Breast epithelium (tissue), 4 donors: ENCODE measurements at regions not wholly inside any gene's neighbourhood (a gene's known extent, or its start where the extent isn't known, plus 50 kb on each side); places are given as distances from the start of the nearest gene placed in this dataset.

Source experiments
- DNase-seq, 2 donors: peaks; one replicate each; pipeline ENCODE4 v3.0.0-alpha.2; 2019; ENCODE audit warnings: low spot score in 2 of 2
- H3K27ac ChIP-seq, 2 donors: fragments of 200-600 bp; sonication (generic) in 1 of 2; one replicate each; pipeline ENCODE4 v1.5.1; 2016 to 2019; ENCODE audit warnings: mild to moderate bottlenecking in 1 of 2
- H3K27me3 ChIP-seq, 2 donors: fragments of 200-600 bp; sonication (generic) in 1 of 2; one replicate each; pipeline versions ENCODE4 v1.5.1 to v1.6.0; 2017 to 2019; ENCODE audit warnings: control low read depth in 1 of 2, mild to moderate bottlenecking in 1 of 2
- H3K36me3 ChIP-seq: fragments of 200-600 bp; one replicate; pipeline ENCODE4 v1.5.1; 2019
- H3K4me1 ChIP-seq, 2 donors: fragments of 200-600 bp; sonication (generic); one replicate each; pipeline ENCODE4 v1.5.1; 2016 to 2019; ENCODE audit warnings: control low read depth in 1 of 2
- H3K4me3 ChIP-seq, 3 donors: fragments of 200-600 bp; sonication (generic); 1 replicate in 2 of 3; 2 replicates in 1 of 3; pipeline ENCODE4 v1.5.1; 2016 to 2019; ENCODE audit warnings: mild to moderate bottlenecking in 3 of 3, moderate library complexity in 2 of 3
- H3K9me3 ChIP-seq, 2 donors: fragments of 200-600 bp; sonication (generic) in 1 of 2; one replicate each; pipeline ENCODE4 v1.5.1; 2016 to 2019; ENCODE audit warnings: control low read depth in 1 of 2
- POLR2A ChIP-seq: fragments of 450-650 bp; IDR thresholded peaks from one replicate; pipeline ENCODE4 v1.6.1; 2016; ENCODE audit warnings: antibody characterized with exemption, mild to moderate bottlenecking, moderate library complexity
- POLR2AphosphoS5 ChIP-seq, 3 donors: sonication (generic); formaldehyde crosslinking; IDR thresholded peaks; one replicate each; pipeline ENCODE4 v1.6.1; 2017; ENCODE audit warnings: antibody characterized with exemption in 3 of 3
- intact Hi-C: fragments of 100-400 bp; cut with DNase I; formaldehyde crosslinking; loops from one replicate; pipeline ENCODE4 v1.15.1; 2023; ENCODE audit warnings: low total_unique reads
- TF ChIP-seq, protein P1 (sequence below), 3 donors: fragments of 450-650 bp; IDR thresholded peaks; one replicate each; pipeline ENCODE4 v1.5.1; 2016 to 2017; ENCODE audit warnings: antibody characterized with exemption in 3 of 3, mild to moderate bottlenecking in 3 of 3, moderate library complexity in 3 of 3

DNA sequence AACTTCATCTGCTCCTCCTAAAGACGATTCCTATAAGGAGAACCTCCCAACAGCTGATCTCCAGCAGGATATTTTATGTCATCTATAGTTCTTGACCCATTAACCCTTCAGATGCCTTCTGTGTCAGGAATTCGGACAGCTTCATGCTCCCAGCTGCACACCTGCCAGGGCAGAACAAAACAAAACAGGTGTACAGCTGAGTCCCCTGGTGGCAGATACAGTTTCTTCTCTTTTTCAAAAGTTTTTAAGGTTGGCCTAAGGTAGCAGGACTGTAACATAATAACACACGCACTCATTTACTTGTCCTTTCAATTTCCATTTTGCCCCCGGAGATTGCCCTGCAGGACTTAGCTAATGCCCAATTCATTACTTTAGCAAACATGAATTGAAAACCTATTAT, 218.3 kb downstream of the S1PR1 start:
- TF ChIP-seq POLR2A (no peak), POLR2AphosphoS5 (IDR thresholded peaks at IDR 0.05) (no peak)
- TF ChIP-seq, protein P1, sequence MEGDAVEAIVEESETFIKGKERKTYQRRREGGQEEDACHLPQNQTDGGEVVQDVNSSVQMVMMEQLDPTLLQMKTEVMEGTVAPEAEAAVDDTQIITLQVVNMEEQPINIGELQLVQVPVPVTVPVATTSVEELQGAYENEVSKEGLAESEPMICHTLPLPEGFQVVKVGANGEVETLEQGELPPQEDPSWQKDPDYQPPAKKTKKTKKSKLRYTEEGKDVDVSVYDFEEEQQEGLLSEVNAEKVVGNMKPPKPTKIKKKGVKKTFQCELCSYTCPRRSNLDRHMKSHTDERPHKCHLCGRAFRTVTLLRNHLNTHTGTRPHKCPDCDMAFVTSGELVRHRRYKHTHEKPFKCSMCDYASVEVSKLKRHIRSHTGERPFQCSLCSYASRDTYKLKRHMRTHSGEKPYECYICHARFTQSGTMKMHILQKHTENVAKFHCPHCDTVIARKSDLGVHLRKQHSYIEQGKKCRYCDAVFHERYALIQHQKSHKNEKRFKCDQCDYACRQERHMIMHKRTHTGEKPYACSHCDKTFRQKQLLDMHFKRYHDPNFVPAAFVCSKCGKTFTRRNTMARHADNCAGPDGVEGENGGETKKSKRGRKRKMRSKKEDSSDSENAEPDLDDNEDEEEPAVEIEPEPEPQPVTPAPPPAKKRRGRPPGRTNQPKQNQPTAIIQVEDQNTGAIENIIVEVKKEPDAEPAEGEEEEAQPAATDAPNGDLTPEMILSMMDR (IDR thresholded peaks at IDR 0.05), result no peak
- Histone ChIP-seq H3K4me3 (no peak overlapping the region), H3K36me3 (no peaks in the 10 kb centered on the region), H3K27me3 (no peaks in the 10 kb centered on the region), H3K4me1 (no peaks in the 10 kb centered on the region), H3K9me3 (no peaks in the 10 kb centered on the region), H3K27ac (no peak overlapping the region)
- intact Hi-C loops, result no loop called here
- no peak for DNase-seq

DNA sequence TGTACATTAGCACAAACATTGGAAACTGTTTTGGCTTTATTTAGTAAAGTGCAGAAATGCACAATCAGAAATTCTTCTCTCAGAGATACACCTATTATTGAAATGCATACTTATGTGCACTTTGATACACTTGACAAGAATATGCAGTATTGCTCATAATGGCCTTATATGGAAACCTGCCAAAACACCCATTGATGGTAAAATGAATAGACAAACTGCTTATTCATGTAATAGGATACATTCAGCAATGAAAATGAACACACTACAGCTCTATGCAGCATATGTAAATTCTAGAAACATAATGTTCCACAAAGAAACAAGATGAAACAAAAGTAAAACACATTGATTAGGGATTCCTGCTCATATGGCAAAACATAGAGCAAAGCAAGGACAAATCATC, 223.9 kb downstream of the S1PR1 start:
- intact Hi-C loops, result no loop called here
- H3K4me1 ChIP-seq, result no peaks in the 10 kb centered on the region
- DNase-seq, result no peak
- no peak for TF ChIP-seq POLR2AphosphoS5 (IDR thresholded peaks at IDR 0.05)
- TF ChIP-seq POLR2A, result no peak
- TF ChIP-seq, protein P1 (IDR thresholded peaks at IDR 0.05), result no peak
- no peaks in the 10 kb centered on the region for H3K36me3 ChIP-seq
- peaks cover 0 to 4% of the 10 kb centered on the region in 2 donors for H3K9me3 ChIP-seq
- no peaks in the 10 kb centered on the region for H3K27me3 ChIP-seq
- H3K4me3 ChIP-seq, result no peak overlapping the region
- no peak overlapping the region for H3K27ac ChIP-seq

DNA sequence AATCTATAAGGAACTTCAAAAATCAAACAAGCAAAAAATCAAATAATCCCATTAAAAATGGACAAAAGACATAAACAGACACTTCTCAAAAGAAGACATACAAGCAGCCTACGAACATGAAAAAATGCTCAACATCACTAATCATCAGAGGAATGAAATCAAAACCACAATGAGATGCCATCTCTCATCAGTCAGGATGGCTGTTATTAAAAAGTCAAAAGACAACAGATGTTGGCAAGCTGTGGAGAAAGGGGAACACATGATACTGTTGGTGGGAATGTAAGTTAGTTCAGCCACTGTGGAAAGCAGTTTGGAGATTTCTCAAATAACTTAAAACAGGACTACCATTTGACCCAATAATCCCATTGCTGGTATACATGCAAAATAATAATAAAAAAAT, 226.4 kb downstream of the S1PR1 start:
- no peaks in the 10 kb centered on the region for H3K36me3 ChIP-seq

DNA sequence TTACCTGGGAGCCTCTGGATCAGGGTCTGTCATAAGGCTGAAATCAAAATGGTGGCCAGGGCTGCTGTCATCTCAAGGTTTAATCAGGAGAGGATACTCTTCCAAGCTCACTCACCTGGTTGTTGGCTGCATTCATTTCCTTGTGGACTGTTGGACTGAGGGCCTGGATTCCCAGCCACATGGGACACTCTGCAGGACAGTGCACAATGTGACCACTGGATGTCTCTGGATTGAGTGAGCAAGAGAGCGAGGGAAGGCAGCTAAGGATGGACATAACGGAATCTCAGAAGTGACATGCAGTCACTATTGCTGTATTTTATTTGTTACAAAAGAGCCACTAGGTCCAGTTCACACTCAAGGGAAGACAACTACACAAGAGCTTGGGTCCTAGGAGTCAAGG, 229.1 kb downstream of the S1PR1 start:
- Histone ChIP-seq H3K27ac (no peak overlapping the region), H3K27me3 (no peaks in the 10 kb centered on the region), H3K4me1 (no peaks in the 10 kb centered on the region), H3K9me3 (peaks cover 0 to 4% of the 10 kb centered on the region in 2 donors), H3K4me3 (no peak overlapping the region), H3K36me3 (no peaks in the 10 kb centered on the region)
- TF ChIP-seq POLR2AphosphoS5 (IDR thresholded peaks at IDR 0.05), result no peak
- no peak for TF ChIP-seq POLR2A
- TF ChIP-seq, protein P1 (IDR thresholded peaks at IDR 0.05), result no peak
- no peak for DNase-seq
- intact Hi-C loops, result no loop called here

More for the DNA sequence above, 226.4 kb downstream of the S1PR1 start:
- DNase-seq, result no peak
- H3K4me3 ChIP-seq, result no peak overlapping the region
- no peaks in the 10 kb centered on the region for H3K4me1 ChIP-seq
- intact Hi-C loops, result no loop called here
- TF ChIP-seq POLR2A, result no peak
- H3K27me3 ChIP-seq, result no peaks in the 10 kb centered on the region
- no peak overlapping the region for H3K27ac ChIP-seq
- H3K9me3 ChIP-seq, result peaks cover 0 to 4% of the 10 kb centered on the region in 2 donors

DNA sequence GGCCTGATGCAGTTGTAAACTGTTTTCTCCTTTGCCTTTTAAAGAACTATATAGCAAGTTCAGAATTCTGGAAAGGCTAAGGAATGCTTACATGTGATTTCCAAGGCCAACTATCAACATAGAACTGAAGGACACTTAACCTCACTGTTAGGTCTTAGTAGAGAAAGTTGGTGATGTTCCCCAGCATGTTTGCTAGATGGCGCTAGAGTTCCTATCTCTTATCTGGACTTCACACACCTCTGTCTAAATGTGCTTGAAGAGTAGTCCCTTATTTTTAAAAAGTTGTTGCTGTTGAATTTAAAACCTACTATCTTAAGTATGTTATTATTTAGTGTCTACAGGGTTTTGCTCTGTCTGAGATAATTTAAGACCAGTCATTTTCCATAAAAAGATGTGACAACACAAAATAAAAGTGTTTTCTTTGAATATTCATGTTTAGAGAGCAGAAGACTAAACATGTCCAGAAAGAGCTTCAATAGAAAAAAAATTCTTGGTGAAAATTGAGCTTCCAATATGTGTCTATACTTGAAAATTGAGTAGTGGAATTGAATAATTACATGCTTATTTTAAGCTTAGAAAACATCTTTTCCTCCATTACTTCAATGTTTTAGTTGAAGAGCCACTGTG, 237.3 kb downstream of the S1PR1 start:
- no peak for DNase-seq
- no peak overlapping the region for H3K27ac ChIP-seq
- intact Hi-C loops, result no loop called here
- TF ChIP-seq, protein P1 (IDR thresholded peaks at IDR 0.05), result no peak
- TF ChIP-seq POLR2A (no peak), POLR2AphosphoS5 (IDR thresholded peaks at IDR 0.05) (no peak)
- no peaks in the 10 kb centered on the region for H3K36me3 ChIP-seq
- H3K4me1 ChIP-seq, result no peaks in the 10 kb centered on the region
- no peaks in the 10 kb centered on the region for H3K27me3 ChIP-seq
- H3K9me3 ChIP-seq, result peaks cover 0 to 9% of the 10 kb centered on the region in 2 donors
- no peak overlapping the region for H3K4me3 ChIP-seq
